GM12892 (cell line): ENCODE measurements at regions not wholly inside any gene's neighbourhood (a gene's known extent, or its start where the extent isn't known, plus 50 kb on each side); places are given as distances from the start of the nearest gene placed in this dataset.

Experiments used
- POLR2A ChIP-seq: IDR thresholded peaks from 2 replicates; pipeline ENCODE4 v1.6.1; 2011; ENCODE audit warnings: low read depth, low read length, control low read depth
- POLR2AphosphoS5 ChIP-seq: IDR thresholded peaks from 2 replicates; pipeline ENCODE4 v1.6.1; 2011; ENCODE audit warnings: low read depth, low read length, control low read depth

DNA sequence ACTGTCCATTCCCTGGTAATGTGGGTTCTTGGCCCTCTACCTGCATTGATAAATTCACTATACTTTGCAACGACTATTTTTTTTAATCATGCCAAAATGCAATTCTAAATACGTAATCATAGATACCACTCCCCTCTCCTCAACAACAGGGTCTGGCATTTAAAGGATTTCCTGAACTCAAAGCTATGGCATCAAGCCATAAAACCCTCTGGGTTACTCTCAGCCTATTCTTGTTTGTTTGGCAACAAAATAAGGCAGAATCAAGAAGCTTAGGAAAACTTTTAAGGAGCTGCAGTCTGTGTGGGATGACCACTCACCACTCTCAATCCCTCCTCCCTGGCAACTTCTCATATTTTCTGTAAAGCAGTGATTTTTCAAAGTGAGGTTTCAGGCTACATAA, 669.9 kb upstream of the ID4 start:
- TF ChIP-seq POLR2AphosphoS5 (no peak), POLR2A (no peak)
